Pulmonary artery endothelial cell (primary cell): ENCODE measurements at regions not wholly inside any gene's neighbourhood (a gene's known extent, or its start where the extent isn't known, plus 50 kb on each side); places are given as distances from the start of the nearest gene placed in this dataset.

Experiments
- DNase-seq: peaks from one replicate; pipeline ENCODE4 v3.0.0-alpha.2; 2011; ENCODE audit warnings: low read depth, low spot score

- DNase-seq, result no peak
Measured at GRCh38 chr18:67292814-67293213, 223.7 kb downstream of the DSEL start.

- DNase-seq, result no peak
Measured at GRCh38 chr18:67290421-67290820, 226.1 kb downstream of the DSEL start.

- no peak for DNase-seq
Measured at GRCh38 chr18:67285583-67285982, 230.9 kb downstream of the DSEL start.

- DNase-seq, result no peak
Measured at GRCh38 chr18:67282796-67283195, 233.7 kb downstream of the DSEL start.

DNA sequence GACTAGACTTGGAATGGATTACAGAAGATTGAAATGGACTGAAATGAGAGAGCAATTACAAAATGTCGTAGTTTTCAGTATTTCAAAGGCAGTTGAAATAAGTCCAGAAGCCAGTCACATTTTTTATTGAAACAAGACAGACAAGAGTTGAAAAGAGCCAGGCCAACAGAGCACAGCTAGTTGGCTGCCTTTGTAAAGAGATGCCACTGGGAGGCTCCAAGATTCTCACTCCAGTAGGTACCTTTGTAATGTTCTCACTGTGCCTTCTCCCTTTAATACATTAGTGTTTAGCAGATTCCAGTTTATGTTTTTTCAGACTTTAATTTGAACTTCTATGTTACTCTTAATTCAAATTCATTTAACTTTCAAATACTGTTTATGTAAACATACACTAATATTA is 234.8 kb downstream of the DSEL start:
- no peak for DNase-seq

GRCh38 chr18:67280486-67281242 is 235.9 kb downstream of the DSEL start:
- DNase-seq, result no peak

DNA sequence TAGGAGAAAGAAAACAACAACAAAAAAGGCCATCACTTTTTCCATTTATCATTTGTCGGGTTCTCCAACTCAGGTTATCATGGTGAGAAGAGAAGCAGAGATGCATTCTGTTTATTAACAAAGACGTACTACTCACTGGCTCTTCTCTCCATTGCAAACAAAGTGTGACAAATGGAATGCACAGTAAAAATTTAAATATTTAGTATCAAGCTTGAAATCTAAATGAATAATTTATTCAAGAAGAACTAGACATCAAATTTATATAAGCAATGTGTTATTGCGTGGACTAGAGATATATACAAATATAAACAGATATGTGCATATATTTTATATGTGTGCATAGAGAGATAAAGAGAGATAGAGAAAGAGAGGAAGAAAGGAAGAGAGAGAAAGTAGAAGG is 236.5 kb downstream of the DSEL start:
- no peak for DNase-seq

- no peak for DNase-seq
Measured at GRCh38 chr18:67278984-67279383, 237.5 kb downstream of the DSEL start.

DNA sequence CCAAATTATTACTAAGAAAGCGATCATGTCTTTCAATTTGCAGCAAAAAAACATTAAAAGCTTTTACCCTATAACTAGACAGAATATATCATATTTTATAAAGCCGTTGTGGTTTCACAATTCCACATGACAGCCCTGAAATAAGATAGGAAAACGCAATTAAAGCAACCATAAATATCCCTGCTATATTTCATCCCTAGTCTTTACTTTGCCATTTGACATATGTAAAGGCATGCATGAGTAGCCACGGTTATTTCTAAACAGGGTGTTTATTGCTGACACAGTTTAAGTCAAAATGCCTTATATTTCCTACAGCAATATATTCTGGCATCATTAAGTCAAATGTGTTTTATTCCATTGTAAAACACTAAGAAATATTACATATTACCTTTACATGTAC is 239.9 kb downstream of the DSEL start:
- DNase-seq, result no peak

- DNase-seq, result no peak
Measured at GRCh38 chr18:67273288-67273687, 243.2 kb downstream of the DSEL start.

GRCh38 chr18:67269206-67269605 is 247.3 kb downstream of the DSEL start:
- DNase-seq, result no peak

GRCh38 chr18:67268530-67268929 is 248.0 kb downstream of the DSEL start:
- no peak for DNase-seq

GRCh38 chr18:67266246-67267237 is 250.0 kb downstream of the DSEL start:
- no peak for DNase-seq

DNA sequence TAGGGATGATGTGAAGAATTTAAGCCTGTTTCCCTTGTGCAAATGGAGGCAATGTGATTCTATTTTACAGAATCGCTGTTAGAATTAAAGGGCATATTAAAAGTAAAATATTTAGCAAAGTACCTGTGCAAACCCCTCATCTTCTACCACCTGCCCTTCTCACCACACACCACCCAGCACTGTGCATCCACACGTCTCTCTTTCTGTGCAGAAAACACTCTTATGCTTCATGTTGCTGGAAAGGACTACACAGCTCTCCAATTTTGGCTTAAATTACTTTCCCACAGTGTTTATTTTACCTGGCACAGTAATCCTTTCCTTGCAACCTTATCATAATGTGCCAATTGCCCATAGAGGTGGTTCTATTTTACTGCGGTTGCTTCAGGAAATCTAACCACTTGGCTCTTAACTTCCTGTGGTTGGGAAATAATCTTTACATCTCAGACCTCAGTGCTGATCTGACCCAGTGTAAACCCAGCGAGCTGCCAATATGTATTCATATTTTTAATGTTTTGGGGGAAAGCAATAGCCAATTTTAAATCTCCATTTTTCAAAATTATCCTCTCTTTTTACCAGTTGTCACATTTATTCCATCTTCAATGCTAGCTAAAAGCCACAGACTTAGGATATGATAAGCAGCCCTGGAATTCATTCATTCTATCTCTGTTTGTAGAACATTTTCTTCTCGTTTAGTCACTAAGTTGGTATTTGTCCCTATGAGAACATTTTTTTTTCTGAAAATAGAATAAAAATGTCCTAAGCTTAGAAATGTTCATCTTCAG is 250.9 kb downstream of the DSEL start:
- no peak for DNase-seq

- no peak for DNase-seq
Measured at GRCh38 chr18:67261931-67262552, 254.5 kb downstream of the DSEL start.

DNA sequence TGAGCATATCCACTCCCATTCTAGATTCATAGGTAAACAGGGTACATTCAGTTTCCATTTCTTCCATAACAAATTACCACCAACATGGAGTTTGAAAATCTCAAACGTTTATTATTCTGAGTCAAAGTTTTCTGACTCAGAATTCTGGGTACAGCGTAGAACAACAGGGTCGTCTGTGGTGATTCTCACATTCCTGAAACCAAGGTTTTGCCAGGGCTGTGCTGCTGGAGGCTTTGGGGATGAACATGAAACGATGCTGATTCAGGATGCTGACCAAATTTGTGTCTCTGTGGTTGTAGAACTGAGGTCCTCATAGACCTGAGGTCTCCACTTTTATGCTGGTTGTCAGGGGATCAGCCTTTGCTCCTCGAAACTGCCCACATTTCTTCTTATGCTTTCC is 255.7 kb downstream of the DSEL start:
- DNase-seq, result no peak

- DNase-seq, result no peak
Measured at GRCh38 chr18:67250776-67251424, 265.6 kb downstream of the DSEL start.

GRCh38 chr18:67243799-67244587 is 272.5 kb downstream of the DSEL start:
- no peak for DNase-seq

DNA sequence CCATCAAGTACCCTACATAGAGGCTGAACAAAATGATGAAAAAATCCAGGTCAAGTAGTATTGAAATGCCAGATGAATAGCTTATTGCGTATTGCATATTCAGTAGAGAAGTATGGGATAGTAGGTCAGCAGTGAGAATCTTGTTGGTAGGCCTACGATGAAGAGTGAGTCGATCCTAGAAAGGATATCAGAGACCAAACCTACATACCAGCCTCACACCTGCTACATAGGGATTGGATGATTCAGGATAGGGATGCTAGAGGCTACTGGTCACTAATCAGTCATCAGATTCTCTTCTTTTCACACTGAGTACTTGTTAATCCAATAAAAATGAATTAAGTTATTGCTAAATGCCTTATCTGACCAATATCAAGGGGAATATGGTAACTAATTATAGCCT is 274.5 kb downstream of the DSEL start:
- no peak for DNase-seq

DNA sequence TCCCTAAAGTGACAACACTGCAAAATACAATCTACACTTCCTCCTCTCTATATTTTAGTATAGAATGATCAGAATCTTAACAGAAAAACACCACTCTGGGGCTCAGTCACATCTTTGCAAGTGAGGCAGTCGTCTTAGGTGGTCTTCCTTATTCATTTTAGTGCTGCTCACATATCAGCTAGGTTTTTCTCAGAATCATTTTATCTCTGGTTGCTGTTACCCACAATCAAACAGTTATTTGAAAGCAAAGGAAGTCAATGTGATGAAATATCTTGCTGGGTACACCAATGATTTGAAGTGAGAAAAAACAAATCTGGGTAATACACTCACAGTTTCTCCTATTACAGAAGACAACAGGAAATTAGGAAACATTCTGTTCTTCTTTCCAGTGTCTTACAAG is 275.2 kb downstream of the DSEL start:
- no peak for DNase-seq
